Testis (tissue), 2 donors: ENCODE measurements at regions not wholly inside any gene's neighbourhood (a gene's known extent, or its start where the extent isn't known, plus 50 kb on each side); places are given as distances from the start of the nearest gene placed in this dataset.

Experiments used
- CTCF ChIP-seq, 3 experiments: fragments of 450-650 bp in 2 of 3; fragments of 200-600 bp in 1 of 3; sonication (generic) in 1 of 3; IDR thresholded peaks; one replicate each; pipeline ENCODE4 v1.5.1; 2016 to 2019; ENCODE audit warnings: antibody characterized with exemption in 3 of 3, mild to moderate bottlenecking in 2 of 3, moderate library complexity in 1 of 3
- POLR2A ChIP-seq: fragments of 450-650 bp; IDR thresholded peaks from one replicate; pipeline ENCODE4 v1.6.1; 2017; ENCODE audit warnings: antibody characterized with exemption, mild to moderate bottlenecking, moderate library complexity

- TF ChIP-seq POLR2A (no peak), CTCF (IDR thresholded peaks at IDR 0.05) (no peak)
Measured at GRCh38 chr17:53106886-53107285, 715.8 kb upstream of the KIF2B start.
